H1 (cell line): ENCODE measurements at regions not wholly inside any gene's neighbourhood (a gene's known extent, or its start where the extent isn't known, plus 50 kb on each side); places are given as distances from the start of the nearest gene placed in this dataset.

Experiments
- CTCF ChIA-PET: fragments of 300-600 bp; sonication (Branson Sonifier 250); formaldehyde crosslinking; loops from one replicate; lab custom pipeline; 2021; ENCODE audit not compliant: partially characterized antibody; lab: Charles Lee
- POLR2A ChIA-PET: fragments of 300-600 bp; sonication (Branson Sonifier 250); formaldehyde crosslinking; loops from one replicate; lab custom pipeline; 2021; ENCODE audit warnings: inconsistent platforms; ENCODE audit not compliant: partially characterized antibody; lab: Charles Lee
- DNase-seq, 2 experiments: peaks; one replicate each; pipeline versions ENCODE4 v3.0.0 to v3.0.0-alpha.2; 2010 to 2022; ENCODE audit warnings: low spot score in 2 of 2, low read depth in 1 of 2, mixed read lengths in 1 of 2
- FAIRE-seq: peaks from 2 replicates; lab custom pipeline; 2011; peaks lifted over from hg19 to GRCh38; lab: Jason Lieb, UNC
- H2AFZ ChIP-seq: 2 replicates; pipeline ENCODE4 v1.8.1; 2012; ENCODE audit warnings: low read length, inconsistent platforms
- H2AK5ac ChIP-seq: 2 replicates; pipeline ENCODE4 v1.6.1; 2013; ENCODE audit warnings: low read depth, low read length
- H2BK120ac ChIP-seq: replicated peaks from 2 replicates; pipeline ENCODE3; 2013; ENCODE audit warnings: low read depth, low read length, inconsistent platforms
- H2BK12ac ChIP-seq: 2 replicates; pipeline ENCODE4 v1.6.1; 2013; ENCODE audit warnings: low read depth, low read length
- H2BK15ac ChIP-seq: 2 replicates; pipeline ENCODE4 v1.6.1; 2013; ENCODE audit warnings: low read length
- H2BK20ac ChIP-seq: 2 replicates; pipeline ENCODE4 v1.6.1; 2013; ENCODE audit warnings: low read length
- H2BK5ac ChIP-seq: 2 replicates; pipeline ENCODE4 v1.6.1; 2013; ENCODE audit warnings: low read depth, low read length
- H3K14ac ChIP-seq: 2 replicates; pipeline ENCODE4 v1.6.1; 2013; ENCODE audit warnings: inconsistent platforms; ENCODE audit not compliant: insufficient read length
- H3K18ac ChIP-seq: 2 replicates; pipeline ENCODE4 v1.6.1; 2013; ENCODE audit warnings: low read length; ENCODE audit errors: extremely low read depth
- H3K23ac ChIP-seq: 2 replicates; pipeline ENCODE4 v1.6.1; 2013; ENCODE audit warnings: inconsistent platforms; ENCODE audit not compliant: insufficient read length
- H3K23me2 ChIP-seq: 2 replicates; pipeline ENCODE4 v1.6.1; 2013; ENCODE audit warnings: low read depth, low read length
- H3K27ac ChIP-seq: 2 replicates; pipeline ENCODE4 v1.6.1; 2011; ENCODE audit warnings: low read depth, low read length, inconsistent platforms
- H3K27me3 ChIP-seq, 4 experiments: replicated peaks in 1 of 4; 1 replicate in 1 of 4; 2 replicates in 3 of 4; pipeline versions ENCODE4 v1.6.1 to v1.8.1; 2011 to 2013; ENCODE audit warnings: low read length in 3 of 4, mild to moderate bottlenecking in 3 of 4, inconsistent platforms in 2 of 4, mixed read lengths in 2 of 4, moderate library complexity in 1 of 4; ENCODE audit not compliant: control insufficient read depth in 3 of 4, insufficient read depth in 3 of 4; ENCODE audit errors: extremely low read depth in 1 of 4
- H3K36me3 ChIP-seq, 4 experiments: 2 replicates each; pipeline versions ENCODE4 v1.6.1 to v1.8.1; 2011 to 2013; ENCODE audit warnings: mild to moderate bottlenecking in 4 of 4, low read length in 3 of 4, moderate library complexity in 2 of 4, control low read depth in 1 of 4, inconsistent platforms in 1 of 4; ENCODE audit not compliant: insufficient read depth in 4 of 4, control insufficient read depth in 2 of 4
- H3K4ac ChIP-seq: replicated peaks from 2 replicates; pipeline ENCODE3; 2013; ENCODE audit warnings: low read length, low read depth, mixed read lengths, inconsistent platforms; ENCODE audit not compliant: insufficient read length
- H3K4me1 ChIP-seq, 4 experiments: replicated peaks in 1 of 4; 1 replicate in 1 of 4; 2 replicates in 3 of 4; pipeline versions ENCODE4 v1.6.1 to v1.8.1; 2011 to 2013; ENCODE audit warnings: low read length in 3 of 4, inconsistent platforms in 2 of 4, mixed read lengths in 1 of 4; ENCODE audit not compliant: insufficient read depth in 4 of 4, control insufficient read depth in 3 of 4
- H3K4me2 ChIP-seq, 2 experiments: 2 replicates each; pipeline versions ENCODE4 v1.6.1 to v1.8.1; 2011 to 2013; ENCODE audit warnings: low read depth in 2 of 2, low read length in 2 of 2, control low read depth in 1 of 2, inconsistent platforms in 1 of 2, mild to moderate bottlenecking in 1 of 2; ENCODE audit not compliant: insufficient read depth in 1 of 2
- H3K4me3 ChIP-seq, 4 experiments: fragments of 200-600, 300-600 bp in 1 of 4; sonication (generic), shearing (Covaris generic), sonication (Bioruptor Twin) in 1 of 4; 2 replicates each; pipeline versions ENCODE4 v1.5.1 to v1.8.1; 2011 to 2016; ENCODE audit warnings: low read length in 4 of 4, low read depth in 3 of 4, control low read depth in 2 of 4, inconsistent platforms in 2 of 4, mild to moderate bottlenecking in 2 of 4, mixed read lengths in 1 of 4, moderate library complexity in 1 of 4; ENCODE audit not compliant: insufficient read depth in 2 of 4; ENCODE audit errors: extremely low read depth in 1 of 4
- H3K56ac ChIP-seq: replicated peaks from 2 replicates; pipeline ENCODE3; 2013; ENCODE audit warnings: low read depth, mild to moderate bottlenecking, mixed read lengths, low read length, inconsistent platforms; ENCODE audit not compliant: insufficient read length
- H3K79me1 ChIP-seq: 2 replicates; pipeline ENCODE4 v1.6.1; 2013; ENCODE audit warnings: low read depth, low read length, control low read depth
- H3K79me2 ChIP-seq, 2 experiments: 2 replicates each; pipeline versions ENCODE4 v1.6.1 to v1.8.1; 2012 to 2013; ENCODE audit warnings: low read length in 2 of 2, mild to moderate bottlenecking in 2 of 2, inconsistent platforms in 1 of 2; ENCODE audit not compliant: insufficient read depth in 2 of 2, control insufficient read depth in 1 of 2
- H3K9ac ChIP-seq, 4 experiments: replicated peaks in 1 of 4; 1 replicate in 1 of 4; 2 replicates in 3 of 4; pipeline versions ENCODE4 v1.6.1 to v1.8.1; 2011 to 2013; ENCODE audit warnings: low read depth in 3 of 4, low read length in 3 of 4, control low read depth in 2 of 4, mild to moderate bottlenecking in 2 of 4, moderate library complexity in 2 of 4, inconsistent platforms in 1 of 4; ENCODE audit errors: extremely low read depth in 1 of 4
- H3K9me3 ChIP-seq, 2 experiments: 2 replicates each; pipeline versions ENCODE4 v1.6.1 to v1.8.1; 2012 to 2013; ENCODE audit warnings: mild to moderate bottlenecking in 2 of 2, moderate library complexity in 2 of 2, control low read depth in 1 of 2, inconsistent platforms in 1 of 2, low read depth in 1 of 2, low read length in 1 of 2, mixed read lengths in 1 of 2; ENCODE audit not compliant: insufficient read depth in 2 of 2
- H4K20me1 ChIP-seq, 2 experiments: replicated peaks in 1 of 2; 2 replicates each; pipeline versions ENCODE3 to v1.8.1; 2011 to 2013; ENCODE audit warnings: inconsistent platforms in 2 of 2, low read length in 2 of 2, mild to moderate bottlenecking in 1 of 2; ENCODE audit not compliant: insufficient read depth in 2 of 2, control insufficient read depth in 1 of 2
- H4K5ac ChIP-seq: 2 replicates; pipeline ENCODE4 v1.6.1; 2013; ENCODE audit warnings: low read length, low read depth, mixed read lengths, inconsistent platforms; ENCODE audit not compliant: insufficient read length
- H4K8ac ChIP-seq: 2 replicates; pipeline ENCODE4 v1.8.0; 2013; ENCODE audit warnings: mild to moderate bottlenecking, moderate library complexity, low read length, inconsistent platforms; ENCODE audit not compliant: insufficient read depth; ENCODE audit errors: extremely low read depth
- H4K91ac ChIP-seq: replicated peaks from 2 replicates; pipeline ENCODE3; 2013; ENCODE audit warnings: low read length, mixed read lengths, inconsistent platforms; ENCODE audit not compliant: insufficient read length
- ASH2L ChIP-seq: fragments of 200-600, 300-600 bp; sonication (generic); IDR thresholded peaks from one replicate; pipeline ENCODE4 v1.7.1; 2017; ENCODE audit warnings: low read length
- ATF2 ChIP-seq: IDR thresholded peaks from 2 replicates; pipeline ENCODE4 v1.6.1; 2012; ENCODE audit warnings: low read length, inconsistent platforms
- BCL11A ChIP-seq, 2 experiments: IDR thresholded peaks; one replicate each; pipeline ENCODE4 v1.6.1; 2011; ENCODE audit warnings: low read depth in 2 of 2, low read length in 2 of 2, mild to moderate bottlenecking in 2 of 2
- CBX8 ChIP-seq: fragments of 300-800, 300-1000 bp; sonication (generic); IDR thresholded peaks from 2 replicates; pipeline ENCODE4 v1.7.1; 2016; ENCODE audit warnings: low read depth, low read length, borderline replicate concordance
- CTBP2 ChIP-seq: IDR thresholded peaks from 2 replicates; pipeline ENCODE4 v1.7.0; 2011; ENCODE audit warnings: borderline replicate concordance, mild to moderate bottlenecking, moderate library complexity, mixed read lengths, low read length; ENCODE audit not compliant: insufficient read depth, insufficient read length
- EGR1 ChIP-seq: IDR thresholded peaks from 2 replicates; pipeline ENCODE4 v1.6.1; 2011; ENCODE audit warnings: low read depth, low read length, borderline replicate concordance
- GTF2F1 ChIP-seq: IDR thresholded peaks from 2 replicates; pipeline ENCODE4 v1.6.1; 2012; ENCODE audit warnings: low read depth, low read length, improper control_type of control experiment, borderline replicate concordance
- PHF8 ChIP-seq: fragments of 200-600 bp; sonication (generic); conservative IDR thresholded peaks from 2 replicates; pipeline ENCODE4 v1.7.1; 2012; ENCODE audit warnings: low read depth, mild to moderate bottlenecking, inconsistent platforms, low read length, moderate library complexity
- POLR2AphosphoS5 ChIP-seq: IDR thresholded peaks from 2 replicates; pipeline ENCODE4 v1.6.1; 2011; ENCODE audit warnings: low read depth, low read length
- RNF2 ChIP-seq: fragments of 200-900, 300-1000 bp; sonication (generic); IDR thresholded peaks from 2 replicates; pipeline ENCODE4 v1.7.1; 2016; ENCODE audit warnings: borderline replicate concordance, low read depth, mild to moderate bottlenecking, antibody characterized with exemption, low read length; ENCODE audit not compliant: poor library complexity, severe bottlenecking; ENCODE audit errors: missing control alignments
- SIX5 ChIP-seq: IDR thresholded peaks from 2 replicates; pipeline ENCODE4 v1.6.1; 2011; ENCODE audit warnings: mild to moderate bottlenecking, low read depth, low read length
- SP2 ChIP-seq: IDR thresholded peaks from 2 replicates; pipeline ENCODE4 v1.6.1; 2012; ENCODE audit warnings: mild to moderate bottlenecking, low read length, inconsistent platforms
- SUZ12 ChIP-seq: fragments of 200-600 bp; sonication (generic); IDR thresholded peaks from 2 replicates; pipeline ENCODE4 v1.6.1; 2012; ENCODE audit warnings: mild to moderate bottlenecking, inconsistent platforms, low read length, moderate library complexity, mixed read lengths
- WGBS, 2 experiments: shearing (Covaris generic) in 1 of 2; methylation state at CpG; one replicate each; pipeline versions ENCODE4 v1.1.6 to v1.1.7; 2013 to 2015; ENCODE audit warnings: low lambda C conversion rate in 2 of 2, mixed read lengths in 2 of 2, inconsistent platforms in 1 of 2, low coverage in 1 of 2, missing lambda C conversion rate in 1 of 2; ENCODE audit not compliant: insufficient replicate concordance in 2 of 2, insufficient coverage in 1 of 2, insufficient read length in 1 of 2; ENCODE audit errors: extremely low coverage in 1 of 2, missing lambda C conversion rate in 1 of 2; 5-methylcytosine and 5-hydroxymethylcytosine counted together

- Histone ChIP-seq H2BK15ac (no peak overlapping the region), H3K9ac (no peak overlapping the region), H3K18ac (no peak overlapping the region), H3K27me3 (no peaks in the 10 kb centered on the region), H4K91ac (no peak overlapping the region), H2AK5ac (no peak overlapping the region), H2BK120ac (no peak overlapping the region), H2BK12ac (no peak overlapping the region), H3K36me3 (no peaks in the 10 kb centered on the region), H3K4ac (no peak overlapping the region), H3K4me3 (no peak overlapping the region), H3K79me2 (no peaks in the 10 kb centered on the region), H3K9me3 (peaks cover 2 to 5% of the 10 kb centered on the region in 2 experiments; a peak in 1 of 4 replicates), H3K56ac (no peak overlapping the region), H2BK5ac (no peak overlapping the region), H3K23me2 (no peaks in the 10 kb centered on the region), H2AFZ (no peak overlapping the region), H3K27ac (no peak overlapping the region), H3K14ac (no peak overlapping the region), H3K4me2 (no peak overlapping the region), H4K20me1 (no peaks in the 10 kb centered on the region), H3K23ac (no peak overlapping the region), H4K5ac (no peak overlapping the region), H3K4me1 (no peaks in the 10 kb centered on the region), H3K79me1 (no peaks in the 10 kb centered on the region), H4K8ac (no peak overlapping the region; the same call in 1 of the 2 replicates), H2BK20ac (no peak overlapping the region)
- CTCF ChIA-PET = no interaction called here
- POLR2A ChIA-PET = no interaction called here
- WGBS, 2 experiments = 76% methylated on average over 7 of the region's 7 CpGs; no CpG with 5 or more reads in 1 of the 2 experiments
- no peak for TF ChIP-seq GTF2F1
- TF ChIP-seq SIX5 = no peak
- TF ChIP-seq POLR2AphosphoS5 = no peak
- no peak for TF ChIP-seq RNF2
- no peak for TF ChIP-seq ASH2L
- TF ChIP-seq SP2 = no peak
- TF ChIP-seq PHF8 = no peak
- no peak for TF ChIP-seq ATF2
- TF ChIP-seq CTBP2 = no peak
- TF ChIP-seq EGR1 = no peak
- no peak for TF ChIP-seq SUZ12
- no peak for TF ChIP-seq BCL11A (IDR thresholded peaks at IDR 0.05; ENCODE audit: low read depth in 2 of 2, low read length in 2 of 2)
- no peak for TF ChIP-seq CBX8
- FAIRE-seq = no peak
- no peak for DNase-seq
Observed at GRCh38 chr7:156140447-156140846, 328.2 kb upstream of the SHH start.
